ENCODE measurements at regions not wholly inside any gene's neighbourhood (a gene's known extent, or its start where the extent isn't known, plus 50 kb on each side); places are given as distances from the start of the nearest gene placed in this dataset.

DNA sequence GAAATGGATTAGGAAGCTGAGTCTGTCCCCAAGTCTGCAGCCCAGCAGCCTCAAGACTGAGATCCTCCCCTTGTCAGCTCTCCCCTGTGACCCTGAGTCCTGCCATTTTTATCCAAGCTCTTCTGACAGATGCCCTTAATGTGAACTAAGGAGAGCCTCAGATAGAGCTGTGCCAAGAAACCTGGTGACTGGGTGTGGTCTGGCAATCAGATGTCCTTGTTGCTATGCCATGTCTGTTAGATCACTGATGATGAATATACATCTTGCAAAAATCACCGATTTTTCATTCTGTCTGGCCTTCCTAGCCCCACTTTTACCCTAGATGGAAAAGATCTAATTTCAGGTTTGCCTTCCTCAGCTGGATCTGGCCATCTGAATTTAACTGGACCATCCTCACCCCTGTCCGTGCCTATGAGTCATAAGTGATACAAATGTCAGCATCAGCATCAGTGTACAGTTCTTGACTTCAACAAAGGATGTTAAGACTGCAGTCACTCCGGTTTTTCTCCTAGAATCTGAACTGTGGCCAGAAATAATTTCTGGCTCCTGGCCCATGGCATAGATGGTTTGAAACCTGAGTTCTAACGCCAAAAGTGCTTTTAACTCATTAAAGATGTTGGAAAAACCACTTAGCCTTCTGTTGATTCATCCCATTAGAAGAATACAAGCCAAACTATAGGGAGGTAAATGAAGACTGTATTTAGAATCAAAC is 61.2 kb upstream of the GRIP1 start:
- intact Hi-C loops (cut with DNase I; ENCODE audit: low total_unique reads): loop anchor here (10.0 kb wide), 1 partner anchor 215 kb away; no protein-coding TSS in a partner anchor
- Histone ChIP-seq H3K27ac (no peak overlapping the region), H3K27me3 (no peaks in the 10 kb centered on the region), H3K4me1 (no peaks in the 10 kb centered on the region), H3K36me3 (no peaks in the 10 kb centered on the region), H3K4me3 (no peak overlapping the region), H3K9me3 (no peaks in the 10 kb centered on the region)
- no peak for DNase-seq (ENCODE audit: low spot score in 2 of 2)
- TF ChIP-seq, protein P1, sequence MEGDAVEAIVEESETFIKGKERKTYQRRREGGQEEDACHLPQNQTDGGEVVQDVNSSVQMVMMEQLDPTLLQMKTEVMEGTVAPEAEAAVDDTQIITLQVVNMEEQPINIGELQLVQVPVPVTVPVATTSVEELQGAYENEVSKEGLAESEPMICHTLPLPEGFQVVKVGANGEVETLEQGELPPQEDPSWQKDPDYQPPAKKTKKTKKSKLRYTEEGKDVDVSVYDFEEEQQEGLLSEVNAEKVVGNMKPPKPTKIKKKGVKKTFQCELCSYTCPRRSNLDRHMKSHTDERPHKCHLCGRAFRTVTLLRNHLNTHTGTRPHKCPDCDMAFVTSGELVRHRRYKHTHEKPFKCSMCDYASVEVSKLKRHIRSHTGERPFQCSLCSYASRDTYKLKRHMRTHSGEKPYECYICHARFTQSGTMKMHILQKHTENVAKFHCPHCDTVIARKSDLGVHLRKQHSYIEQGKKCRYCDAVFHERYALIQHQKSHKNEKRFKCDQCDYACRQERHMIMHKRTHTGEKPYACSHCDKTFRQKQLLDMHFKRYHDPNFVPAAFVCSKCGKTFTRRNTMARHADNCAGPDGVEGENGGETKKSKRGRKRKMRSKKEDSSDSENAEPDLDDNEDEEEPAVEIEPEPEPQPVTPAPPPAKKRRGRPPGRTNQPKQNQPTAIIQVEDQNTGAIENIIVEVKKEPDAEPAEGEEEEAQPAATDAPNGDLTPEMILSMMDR (IDR thresholded peaks at IDR 0.05): no peak
- TF ChIP-seq POLR2AphosphoS5 (IDR thresholded peaks at IDR 0.05) (no peak), POLR2A (IDR thresholded peaks at IDR 0.05) (no peak)

DNA sequence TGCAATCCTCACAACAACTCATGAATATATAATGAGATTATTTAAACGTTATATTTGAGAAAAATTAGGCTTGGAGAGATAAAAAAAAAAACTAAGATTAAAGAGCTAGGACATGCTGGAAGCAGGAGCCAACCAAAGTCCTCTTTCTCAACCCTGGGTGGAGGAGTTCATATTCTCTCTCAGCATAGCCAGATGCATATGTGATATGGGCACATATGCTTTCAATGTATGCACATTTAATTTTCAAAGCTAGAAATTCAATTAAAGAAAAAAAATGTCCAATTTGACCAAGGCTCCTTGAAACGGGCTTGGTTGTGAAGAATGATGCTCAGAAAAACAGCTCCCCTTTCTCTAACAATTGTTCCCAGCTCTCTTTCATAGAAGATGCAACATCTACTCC is 61.9 kb upstream of the GRIP1 start:
- H3K4me1 ChIP-seq: no peaks in the 10 kb centered on the region
- TF ChIP-seq, protein P1 (IDR thresholded peaks at IDR 0.05): no peak
- no peak for TF ChIP-seq POLR2A (IDR thresholded peaks at IDR 0.05)
- TF ChIP-seq POLR2AphosphoS5 (IDR thresholded peaks at IDR 0.05): no peak
- H3K27ac ChIP-seq: no peak overlapping the region
- H3K4me3 ChIP-seq: no peak overlapping the region
- no peaks in the 10 kb centered on the region for H3K9me3 ChIP-seq
- intact Hi-C loops (cut with DNase I; ENCODE audit: low total_unique reads): no loop called here
- no peak for DNase-seq (ENCODE audit: low spot score in 2 of 2)
- no peaks in the 10 kb centered on the region for H3K36me3 ChIP-seq
- H3K27me3 ChIP-seq: no peaks in the 10 kb centered on the region

DNA sequence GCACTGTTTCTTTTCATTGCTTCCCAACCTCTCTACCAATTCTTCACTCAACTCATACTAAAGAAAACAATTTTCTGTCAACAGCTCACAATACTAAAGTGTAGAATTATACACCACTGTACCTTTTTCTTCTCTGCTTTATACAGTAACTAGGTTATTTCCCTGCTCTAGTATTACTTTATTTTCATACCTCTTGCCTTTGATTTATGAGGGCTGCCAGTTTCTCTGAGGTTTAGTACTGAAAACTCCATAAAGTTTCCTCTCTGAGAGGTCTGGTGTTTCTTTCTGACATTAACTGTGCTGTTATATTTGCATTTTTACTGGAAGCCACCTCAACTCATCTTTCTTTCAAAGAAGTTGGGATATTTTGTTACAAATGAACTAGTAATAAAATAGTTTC is 63.0 kb upstream of the GRIP1 start:
- Histone ChIP-seq H3K4me3 (no peak overlapping the region), H3K9me3 (no peaks in the 10 kb centered on the region), H3K4me1 (no peaks in the 10 kb centered on the region), H3K27ac (no peak overlapping the region), H3K36me3 (no peaks in the 10 kb centered on the region), H3K27me3 (no peaks in the 10 kb centered on the region)
- no peak for DNase-seq (ENCODE audit: low spot score in 2 of 2)
- intact Hi-C loops (cut with DNase I; ENCODE audit: low total_unique reads): no loop called here
- TF ChIP-seq, protein P1 (IDR thresholded peaks at IDR 0.05): no peak
- TF ChIP-seq POLR2A (IDR thresholded peaks at IDR 0.05): no peak
- TF ChIP-seq POLR2AphosphoS5 (IDR thresholded peaks at IDR 0.05): no peak

DNA sequence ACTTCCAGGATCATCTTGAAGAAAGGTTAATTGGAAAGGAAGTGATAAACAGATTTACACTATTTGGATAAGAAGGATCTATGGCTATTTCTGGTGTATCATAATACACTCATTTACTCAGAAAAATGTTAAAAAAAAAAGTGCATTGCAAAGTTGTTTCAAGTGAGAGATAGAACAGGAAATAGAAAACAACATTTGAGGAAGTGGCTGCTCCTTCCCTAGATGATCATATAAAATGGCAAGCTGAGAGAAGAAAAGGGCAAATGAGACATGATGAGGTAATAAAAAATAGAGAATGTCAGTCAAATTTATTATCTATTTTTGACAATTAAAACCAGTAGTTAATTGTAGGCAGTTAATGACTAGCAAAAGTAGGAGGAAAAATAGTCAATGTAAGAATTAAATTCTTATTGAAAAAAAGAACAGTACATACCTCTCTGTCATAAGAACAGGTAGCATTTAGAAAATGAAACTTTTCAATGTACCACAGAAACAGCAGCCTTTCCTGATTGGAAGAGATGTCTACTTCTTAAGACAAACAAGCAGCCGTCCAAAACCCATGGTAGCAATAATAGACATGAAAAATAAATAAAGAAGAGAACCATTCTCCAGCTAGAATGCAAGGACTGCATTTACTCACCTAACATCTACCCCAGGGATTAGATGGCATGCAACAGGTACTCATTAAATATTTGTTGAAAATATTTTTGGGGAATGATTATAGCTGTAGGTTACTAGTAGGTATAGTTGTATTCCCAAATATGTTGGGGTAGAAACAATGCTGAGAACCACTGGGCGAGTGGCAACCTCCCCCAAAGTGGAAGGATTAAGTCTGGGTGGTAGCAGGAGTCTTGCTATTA is 63.9 kb upstream of the GRIP1 start:
- no peak overlapping the region for H3K4me3 ChIP-seq
- no peaks in the 10 kb centered on the region for H3K4me1 ChIP-seq
- TF ChIP-seq POLR2AphosphoS5 (IDR thresholded peaks at IDR 0.05): no peak
- no peak for TF ChIP-seq POLR2A (IDR thresholded peaks at IDR 0.05)
- TF ChIP-seq, protein P1 (IDR thresholded peaks at IDR 0.05): no peak
- H3K27me3 ChIP-seq: no peaks in the 10 kb centered on the region
- DNase-seq (ENCODE audit: low spot score in 2 of 2): no peak
- no peaks in the 10 kb centered on the region for H3K9me3 ChIP-seq
- intact Hi-C loops (cut with DNase I; ENCODE audit: low total_unique reads): no loop called here
- H3K27ac ChIP-seq: no peak overlapping the region
- H3K36me3 ChIP-seq: no peaks in the 10 kb centered on the region

DNA sequence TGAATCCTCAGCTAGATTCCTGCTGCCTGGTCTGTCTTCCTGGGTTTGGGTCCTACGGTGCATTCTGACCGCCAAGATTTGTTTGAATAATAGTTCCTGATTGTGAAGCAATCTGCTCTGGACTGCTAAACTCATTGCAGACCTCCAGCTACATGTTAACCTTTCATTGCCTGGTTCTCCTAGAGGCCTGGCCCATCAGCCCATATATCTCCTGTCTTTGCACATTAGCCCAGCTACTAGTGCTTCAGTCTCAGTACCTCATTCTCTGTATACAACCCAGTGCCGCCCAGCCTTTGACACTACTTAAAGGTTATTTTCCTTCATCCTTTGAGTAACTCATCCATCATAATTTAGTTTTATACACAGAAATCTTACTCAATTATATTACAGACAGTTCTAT is 65.6 kb upstream of the GRIP1 start:
- Histone ChIP-seq H3K4me1 (no peaks in the 10 kb centered on the region), H3K9me3 (no peaks in the 10 kb centered on the region), H3K27me3 (no peaks in the 10 kb centered on the region), H3K27ac (no peak overlapping the region), H3K36me3 (no peaks in the 10 kb centered on the region), H3K4me3 (no peak overlapping the region)
- intact Hi-C loops (cut with DNase I; ENCODE audit: low total_unique reads): no loop called here
- TF ChIP-seq POLR2AphosphoS5 (IDR thresholded peaks at IDR 0.05) (no peak), POLR2A (IDR thresholded peaks at IDR 0.05) (no peak)
- TF ChIP-seq, protein P1 (IDR thresholded peaks at IDR 0.05): no peak
- no peak for DNase-seq (ENCODE audit: low spot score in 2 of 2)

Data from breast epithelium (tissue), 4 donors.